Fibroblast of lung (primary cell): ENCODE measurements at regions not wholly inside any gene's neighbourhood (a gene's known extent, or its start where the extent isn't known, plus 50 kb on each side); places are given as distances from the start of the nearest gene placed in this dataset.

Experiments
- DNase-seq, 2 donors: peaks; one replicate each; pipeline versions ENCODE4 v3.0.0 to v3.0.0-alpha.2; 2010; ENCODE audit warnings: low read depth in 2 of 2
- H2AFZ ChIP-seq: 2 replicates; pipeline ENCODE4 v1.5.1; 2012; ENCODE audit warnings: low read length, control low read depth, inconsistent platforms
- H3K27ac ChIP-seq: 2 replicates; pipeline ENCODE4 v1.5.1; 2011; ENCODE audit warnings: low read length, control low read depth; ENCODE audit not compliant: insufficient read depth
- H3K27me3 ChIP-seq: 2 replicates; pipeline ENCODE4 v1.5.1; 2011; ENCODE audit warnings: mild to moderate bottlenecking, low read length; ENCODE audit not compliant: control insufficient read depth, insufficient read depth
- H3K36me3 ChIP-seq: 2 replicates; pipeline ENCODE4 v1.5.1; 2011; ENCODE audit warnings: low read length; ENCODE audit not compliant: control insufficient read depth, insufficient read depth
- H3K4me1 ChIP-seq: 2 replicates; pipeline ENCODE4 v1.5.1; 2011; ENCODE audit warnings: low read length; ENCODE audit not compliant: control insufficient read depth, insufficient read depth; ENCODE audit errors: extremely low read depth
- H3K4me2 ChIP-seq: 2 replicates; pipeline ENCODE4 v1.5.1; 2011; ENCODE audit warnings: low read length, control low read depth; ENCODE audit not compliant: insufficient read depth; ENCODE audit errors: extremely low read depth
- H3K4me3 ChIP-seq, 4 experiments: fragments of 200-600 bp in 1 of 4; sonication (generic) in 1 of 4; replicated peaks in 1 of 4; 2 replicates each; pipeline ENCODE4 v1.5.1; 2011 to 2016; ENCODE audit warnings: low read length in 4 of 4, low read depth in 3 of 4, mild to moderate bottlenecking in 3 of 4, control low read depth in 2 of 4, inconsistent platforms in 1 of 4, mixed read lengths in 1 of 4; ENCODE audit not compliant: insufficient read depth in 1 of 4; ENCODE audit errors: control extremely low read depth in 1 of 4
- H3K79me2 ChIP-seq: 2 replicates; pipeline ENCODE4 v1.5.1; 2012; ENCODE audit warnings: mild to moderate bottlenecking, low read length, inconsistent platforms; ENCODE audit not compliant: control insufficient read depth, insufficient read depth
- H3K9ac ChIP-seq: 2 replicates; pipeline ENCODE4 v1.5.1; 2011; ENCODE audit warnings: mild to moderate bottlenecking, low read length, control low read depth; ENCODE audit not compliant: insufficient read depth
- H3K9me3 ChIP-seq: 2 replicates; pipeline ENCODE4 v1.5.1; 2012; ENCODE audit warnings: low read depth, low read length; ENCODE audit not compliant: control insufficient read depth, insufficient read depth
- H4K20me1 ChIP-seq: 2 replicates; pipeline ENCODE4 v1.5.1; 2011; ENCODE audit warnings: low read length; ENCODE audit not compliant: control insufficient read depth, insufficient read depth; ENCODE audit errors: extremely low read depth
- CTCF ChIP-seq, 2 donors: IDR thresholded peaks in 1 of 2; conservative IDR thresholded peaks in 1 of 2; 1 replicate in 1 of 2; 2 replicates in 1 of 2; pipeline ENCODE4 v1.5.1; 2011 to 2012; ENCODE audit warnings: low read length in 2 of 2, control low read depth in 1 of 2, inconsistent platforms in 1 of 2, low read depth in 1 of 2, mild to moderate bottlenecking in 1 of 2
- EZH2 ChIP-seq: IDR thresholded peaks from 2 replicates; pipeline ENCODE4 v1.5.1; 2012; ENCODE audit warnings: low read length, control low read depth, mild to moderate bottlenecking; ENCODE audit errors: missing control alignments

GRCh38 chr21:18070392-18070791 lies 174.2 kb upstream of the CHODL start:
- no peaks in the 10 kb centered on the region for H3K36me3 ChIP-seq
- TF ChIP-seq CTCF (conservative IDR thresholded peaks at IDR 0.05 in 1 of 2, IDR thresholded peaks at IDR 0.05 in 1 of 2; ENCODE audit: low read depth in 1 of 2, low read length in 2 of 2) (no peak), EZH2 (no peak)
- no peak overlapping the region for H3K9ac ChIP-seq
- H4K20me1 ChIP-seq, result no peaks in the 10 kb centered on the region
- H3K27ac ChIP-seq, result no peak overlapping the region
- H3K27me3 ChIP-seq, result no peaks in the 10 kb centered on the region
- no peaks in the 10 kb centered on the region for H3K79me2 ChIP-seq
- H3K4me2 ChIP-seq, result no peak overlapping the region
- H2AFZ ChIP-seq, result no peak overlapping the region
- H3K4me3 ChIP-seq, result no peak overlapping the region
- DNase-seq, result no peak
- H3K9me3 ChIP-seq, result no peaks in the 10 kb centered on the region
- H3K4me1 ChIP-seq, result no peaks in the 10 kb centered on the region

GRCh38 chr21:18069875-18070274 lies 174.8 kb upstream of the CHODL start:
- TF ChIP-seq EZH2 (no peak), CTCF (conservative IDR thresholded peaks at IDR 0.05 in 1 of 2, IDR thresholded peaks at IDR 0.05 in 1 of 2; ENCODE audit: low read depth in 1 of 2, low read length in 2 of 2) (no peak)
- H3K27ac ChIP-seq, result no peak overlapping the region
- no peak overlapping the region for H3K4me2 ChIP-seq
- H3K36me3 ChIP-seq, result no peaks in the 10 kb centered on the region
- no peaks in the 10 kb centered on the region for H4K20me1 ChIP-seq
- no peak overlapping the region for H3K9ac ChIP-seq
- H2AFZ ChIP-seq, result no peak overlapping the region
- no peaks in the 10 kb centered on the region for H3K9me3 ChIP-seq
- no peaks in the 10 kb centered on the region for H3K4me1 ChIP-seq
- DNase-seq, result no peak
- no peak overlapping the region for H3K4me3 ChIP-seq
- H3K27me3 ChIP-seq, result no peaks in the 10 kb centered on the region
- H3K79me2 ChIP-seq, result no peaks in the 10 kb centered on the region

GRCh38 chr21:18060402-18060801 lies 184.2 kb upstream of the CHODL start:
- DNase-seq, result no peak
- H3K4me2 ChIP-seq, result no peak overlapping the region
- H3K9ac ChIP-seq, result no peak overlapping the region
- no peaks in the 10 kb centered on the region for H3K4me1 ChIP-seq
- H3K27ac ChIP-seq, result no peak overlapping the region
- H3K79me2 ChIP-seq, result no peaks in the 10 kb centered on the region
- H3K36me3 ChIP-seq, result no peaks in the 10 kb centered on the region
- TF ChIP-seq EZH2 (no peak), CTCF (conservative IDR thresholded peaks at IDR 0.05 in 1 of 2, IDR thresholded peaks at IDR 0.05 in 1 of 2; ENCODE audit: low read depth in 1 of 2, low read length in 2 of 2) (no peak)
- H3K4me3 ChIP-seq, result no peak overlapping the region
- no peaks in the 10 kb centered on the region for H3K27me3 ChIP-seq
- H4K20me1 ChIP-seq, result no peaks in the 10 kb centered on the region
- H2AFZ ChIP-seq, result no peak overlapping the region
- H3K9me3 ChIP-seq, result no peaks in the 10 kb centered on the region
